HEK293 (cell line): ENCODE measurements at regions not wholly inside any gene's neighbourhood (a gene's known extent, or its start where the extent isn't known, plus 50 kb on each side); places are given as distances from the start of the nearest gene placed in this dataset.
"Not testable (repeated sequence)": the region's sequence is repeated elsewhere in the genome, so short reads cannot be mapped to it uniquely, and the experiment has no call there.

Experiments
- CTCF ChIA-PET: fragments of 350-600 bp; formaldehyde crosslinking; extraction: SDS; loops from one replicate; lab custom pipeline; 2021; ENCODE audit warnings: antibody characterized with exemption; lab: Yijun Ruan, JAX
- POLR2A ChIA-PET: fragments of 300-600 bp; formaldehyde crosslinking; extraction: SDS; loops from one replicate; lab custom pipeline; 2020; ENCODE audit warnings: antibody characterized with exemption, inconsistent platforms; lab: Yijun Ruan, JAX
- H3K27ac ChIP-seq: fragments of 200-500 bp; sonication (Bioruptor generic); 2 replicates; pipeline ENCODE4 v1.5.1; 2014; ENCODE audit warnings: low read depth, low read length, control low read depth, inconsistent platforms; ENCODE audit errors: extremely low read depth
- H3K36me3 ChIP-seq, 2 experiments: fragments of 200-500 bp in 1 of 2; sonication (Bioruptor generic) in 1 of 2; 1 replicate in 1 of 2; 2 replicates in 1 of 2; pipeline ENCODE4 v1.5.1; 2014 to 2017; ENCODE audit warnings: inconsistent platforms in 2 of 2, low read length in 2 of 2; ENCODE audit not compliant: control insufficient read depth in 2 of 2, insufficient read depth in 1 of 2
- H3K4me1 ChIP-seq: fragments of 200-500 bp; sonication (Bioruptor generic); 2 replicates; pipeline ENCODE4 v1.5.1; 2014; ENCODE audit warnings: mild to moderate bottlenecking, low read length, inconsistent platforms; ENCODE audit not compliant: control insufficient read depth, insufficient read depth
- H3K4me3 ChIP-seq: 2 replicates; pipeline ENCODE4 v1.5.1; 2011; ENCODE audit warnings: low read depth, mild to moderate bottlenecking, control low read depth, low read length, moderate library complexity
- H3K9me3 ChIP-seq: fragments of 200-500 bp; sonication (Bioruptor generic); 2 replicates; pipeline ENCODE4 v1.5.1; 2014; ENCODE audit warnings: low read depth, low read length, inconsistent platforms; ENCODE audit not compliant: control insufficient read depth, insufficient read depth
- KLF16 ChIP-seq: fragments of 450-650 bp; formaldehyde crosslinking; IDR thresholded peaks from 2 replicates; pipeline ENCODE4 v1.5.1; 2017; ENCODE audit warnings: missing biosample characterization, missing genetic modification characterization
- PRDM1 ChIP-seq: fragments of 450-650 bp; formaldehyde crosslinking; IDR thresholded peaks from 2 replicates; pipeline ENCODE4; 2016; ENCODE audit warnings: missing biosample characterization, missing genetic modification characterization
- ZBTB17 ChIP-seq: fragments of 450-650 bp; formaldehyde crosslinking; IDR thresholded peaks from 2 replicates; pipeline ENCODE4 v1.5.1; 2016; ENCODE audit warnings: missing biosample characterization, missing genetic modification characterization
- ZBTB21 ChIP-seq: fragments of 450-650 bp; formaldehyde crosslinking; IDR thresholded peaks from 2 replicates; pipeline ENCODE4 v1.5.1; 2017; ENCODE audit warnings: missing biosample characterization, missing genetic modification characterization
- ZNF211 ChIP-seq: fragments of 450-650 bp; formaldehyde crosslinking; IDR thresholded peaks from 2 replicates; pipeline ENCODE4 v1.5.1; 2016; ENCODE audit warnings: low read depth, missing biosample characterization, missing genetic modification characterization
- ZNF24 ChIP-seq: fragments of 450-650 bp; formaldehyde crosslinking; IDR thresholded peaks from 2 replicates; pipeline ENCODE4 v1.5.1; 2016; ENCODE audit warnings: missing biosample characterization, missing genetic modification characterization
- ZNF324 ChIP-seq: fragments of 450-650 bp; formaldehyde crosslinking; IDR thresholded peaks from 2 replicates; pipeline ENCODE4 v1.5.1; 2016; ENCODE audit warnings: missing biosample characterization, missing genetic modification characterization
- ZNF366 ChIP-seq: fragments of 450-650 bp; formaldehyde crosslinking; conservative IDR thresholded peaks from 2 replicates; pipeline ENCODE4 v1.5.1; 2016; ENCODE audit warnings: missing biosample characterization, missing genetic modification characterization
- ZNF558 ChIP-seq: fragments of 450-650 bp; formaldehyde crosslinking; IDR thresholded peaks from 2 replicates; pipeline ENCODE4 v1.5.1; 2016; ENCODE audit warnings: missing biosample characterization, missing genetic modification characterization
- TF ChIP-seq, protein P1 (sequence below): fragments of 450-650 bp; formaldehyde crosslinking; IDR thresholded peaks from 2 replicates; pipeline ENCODE4 v1.5.1; 2016; ENCODE audit warnings: missing biosample characterization, missing genetic modification characterization
- TF ChIP-seq, protein P2 (sequence below): fragments of 450-650 bp; formaldehyde crosslinking; IDR thresholded peaks from 2 replicates; pipeline ENCODE4 v1.5.1; 2016; ENCODE audit warnings: missing biosample characterization, missing genetic modification characterization
- TF ChIP-seq, protein P3 (sequence below): fragments of 450-650 bp; formaldehyde crosslinking; IDR thresholded peaks from 2 replicates; pipeline ENCODE4 v1.5.1; 2016; ENCODE audit warnings: missing biosample characterization, missing genetic modification characterization, low read depth

DNA sequence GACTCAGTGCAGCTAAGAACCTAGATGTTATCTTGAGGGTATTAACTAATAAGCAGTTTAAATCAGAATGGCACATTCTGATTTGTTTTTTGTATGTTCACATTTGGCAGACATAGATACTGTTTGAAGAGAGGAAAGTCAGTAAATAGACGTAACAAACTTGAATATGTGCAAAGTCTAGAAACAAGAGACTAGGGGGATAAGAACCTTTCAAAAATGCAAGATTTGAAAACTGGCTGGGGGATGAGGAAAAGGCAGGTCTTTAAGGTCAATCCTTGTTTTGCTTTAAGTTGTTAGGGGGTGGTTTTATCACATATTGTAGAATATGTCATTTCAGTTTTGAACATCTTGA lies 136.5 kb downstream of the ZNF92 start:
- not testable (repeated sequence) for H3K27ac ChIP-seq, H3K36me3 ChIP-seq, H3K9me3 ChIP-seq, H3K4me1 ChIP-seq, H3K4me3 ChIP-seq
- POLR2A ChIA-PET = interaction anchor here (0.7 to 0.9 kb wide), 2 partner anchors 137 to 209 kb away, joined by 3 read pairs; partner anchors contain the start of gene ZNF92
- TF ChIP-seq, protein P1, sequence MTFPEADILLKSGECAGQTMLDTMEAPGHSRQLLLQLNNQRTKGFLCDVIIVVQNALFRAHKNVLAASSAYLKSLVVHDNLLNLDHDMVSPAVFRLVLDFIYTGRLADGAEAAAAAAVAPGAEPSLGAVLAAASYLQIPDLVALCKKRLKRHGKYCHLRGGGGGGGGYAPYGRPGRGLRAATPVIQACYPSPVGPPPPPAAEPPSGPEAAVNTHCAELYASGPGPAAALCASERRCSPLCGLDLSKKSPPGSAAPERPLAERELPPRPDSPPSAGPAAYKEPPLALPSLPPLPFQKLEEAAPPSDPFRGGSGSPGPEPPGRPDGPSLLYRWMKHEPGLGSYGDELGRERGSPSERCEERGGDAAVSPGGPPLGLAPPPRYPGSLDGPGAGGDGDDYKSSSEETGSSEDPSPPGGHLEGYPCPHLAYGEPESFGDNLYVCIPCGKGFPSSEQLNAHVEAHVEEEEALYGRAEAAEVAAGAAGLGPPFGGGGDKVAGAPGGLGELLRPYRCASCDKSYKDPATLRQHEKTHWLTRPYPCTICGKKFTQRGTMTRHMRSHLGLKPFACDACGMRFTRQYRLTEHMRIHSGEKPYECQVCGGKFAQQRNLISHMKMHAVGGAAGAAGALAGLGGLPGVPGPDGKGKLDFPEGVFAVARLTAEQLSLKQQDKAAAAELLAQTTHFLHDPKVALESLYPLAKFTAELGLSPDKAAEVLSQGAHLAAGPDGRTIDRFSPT (tag by site-specific recombination) = 0 out of 2 replicates have a peak, but pooled peaks have one; percentile 1
- CTCF ChIA-PET = interaction anchor here (0.6 kb wide), 1 partner anchor 300 kb away, joined by 3 read pairs; no protein-coding TSS in a partner anchor

DNA sequence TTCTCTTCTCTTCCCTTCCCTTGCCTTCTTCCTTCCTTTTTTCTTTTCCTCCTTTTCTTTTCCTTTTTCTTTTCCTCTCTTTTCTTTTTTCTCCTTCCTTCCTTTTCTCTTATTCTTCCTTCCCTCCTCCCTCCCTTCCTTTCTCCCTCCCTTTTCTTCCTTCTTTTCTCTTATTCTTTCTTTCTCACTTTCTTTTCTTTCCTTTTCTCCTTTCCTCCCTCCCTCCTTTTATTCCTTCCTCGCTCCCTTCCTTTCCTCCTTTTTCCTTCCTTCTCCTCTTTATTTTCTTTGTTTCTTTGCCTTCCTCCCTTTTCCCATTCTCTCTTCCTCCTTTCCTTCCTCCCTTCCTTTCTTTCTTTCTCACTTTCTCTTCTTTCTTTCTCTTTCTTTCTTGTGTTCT lies 146.1 kb downstream of the ZNF92 start:
- H3K4me1 ChIP-seq, H3K36me3 ChIP-seq, POLR2A ChIA-PET, H3K27ac ChIP-seq, CTCF ChIA-PET, H3K9me3 ChIP-seq, H3K4me3 ChIP-seq: not testable (repeated sequence)
- TF ChIP-seq ZNF366 (tag by site-specific recombination) (0 out of 2 replicates have a peak, but pooled peaks have one; percentile 30), PRDM1 (peak; percentile 80)

DNA sequence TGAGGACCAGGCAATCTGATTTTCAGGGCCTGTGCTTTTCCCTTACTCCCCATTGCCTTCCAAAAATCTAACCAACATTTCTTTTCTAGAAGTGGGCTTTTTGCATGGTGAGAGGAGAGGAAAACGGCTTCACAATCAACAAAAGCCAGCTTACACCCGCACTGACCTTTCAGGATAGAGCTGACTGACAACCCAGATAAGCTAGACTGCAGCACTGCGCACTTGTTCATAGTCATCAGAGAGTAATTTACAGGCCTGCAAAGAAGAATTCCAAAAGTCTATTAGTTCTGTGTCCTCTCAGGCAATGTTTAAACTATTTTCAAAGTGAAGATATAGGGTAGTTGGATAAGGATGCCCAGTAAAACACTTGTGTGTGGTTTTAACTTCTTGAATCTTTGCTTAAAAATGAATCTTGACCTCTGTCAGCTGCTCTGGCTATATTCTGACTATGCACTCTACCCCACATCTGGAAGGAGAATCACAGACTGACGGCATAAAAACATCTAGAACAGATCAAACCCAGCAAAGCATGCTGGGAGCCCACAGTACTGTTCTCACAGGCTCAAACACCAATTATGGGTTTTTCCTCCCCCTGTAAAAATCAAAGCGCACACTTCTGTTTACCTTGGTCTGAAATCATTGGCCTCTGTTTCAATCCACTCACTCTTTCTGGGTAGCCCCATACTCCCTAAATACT lies 172.0 kb downstream of the ZNF92 start:
- CTCF ChIA-PET, POLR2A ChIA-PET, H3K36me3 ChIP-seq, H3K4me3 ChIP-seq, H3K9me3 ChIP-seq, H3K4me1 ChIP-seq, H3K27ac ChIP-seq: not testable (repeated sequence)

DNA sequence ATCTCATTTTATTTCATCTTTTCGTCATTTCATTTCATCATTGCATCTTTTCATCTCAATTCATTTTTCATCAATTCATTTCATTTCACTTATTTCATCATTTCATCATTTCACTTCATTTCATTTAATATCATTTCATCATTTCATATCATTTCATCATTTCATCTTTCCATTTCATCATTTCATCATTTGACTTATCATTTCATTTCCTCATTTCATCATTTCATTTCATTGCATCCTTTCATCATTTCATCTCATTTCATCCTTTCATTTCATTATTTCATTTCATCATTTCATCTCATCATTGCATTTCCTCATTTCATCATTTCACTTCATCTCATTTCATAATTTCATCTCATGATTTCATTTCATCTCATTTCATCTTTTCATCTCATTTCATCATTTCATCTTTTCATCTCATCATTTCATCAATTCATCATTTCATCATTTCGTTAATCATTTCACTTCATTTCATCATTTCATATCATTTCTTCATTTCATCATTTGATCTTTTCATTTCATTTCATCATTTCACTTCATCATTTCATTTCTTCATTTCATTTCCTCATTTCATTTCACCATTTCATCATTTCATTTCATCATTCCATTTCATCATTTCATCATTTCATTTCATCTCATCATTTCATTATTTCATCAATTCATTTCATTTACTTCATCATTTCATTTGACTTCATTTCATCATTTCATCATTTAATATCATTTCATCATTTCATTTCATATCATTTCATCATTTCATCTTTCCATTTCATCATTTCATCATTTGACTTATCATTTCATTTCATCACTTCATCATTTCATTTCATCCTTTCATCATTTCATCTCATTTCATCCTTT lies 176.2 kb downstream of the ZNF92 start:
- CTCF ChIA-PET, H3K9me3 ChIP-seq, H3K27ac ChIP-seq, H3K4me1 ChIP-seq, H3K4me3 ChIP-seq, H3K36me3 ChIP-seq, POLR2A ChIA-PET: not testable (repeated sequence)
- TF ChIP-seq ZBTB17 (tag by site-specific recombination) (peak; percentile 49; the same call in 1 of the 2 replicates), PRDM1 (peak; percentile 96), ZNF24 (tag by site-specific recombination) (peak; percentile 91), ZNF558 (tag by site-specific recombination) (0 out of 2 replicates have a peak, but pooled peaks have one; percentile 45), ZNF366 (tag by site-specific recombination) (peak; percentile 95), ZNF211 (tag by site-specific recombination) (peak; percentile 44; the same call in 1 of the 2 replicates), ZNF324 (peak; percentile 76; the same call in 1 of the 2 replicates), KLF16 (peak; percentile 42; the same call in 1 of the 2 replicates), ZBTB21 (tag by site-specific recombination) (peak; percentile 24; the same call in 1 of the 2 replicates)
- TF ChIP-seq, protein P2, sequence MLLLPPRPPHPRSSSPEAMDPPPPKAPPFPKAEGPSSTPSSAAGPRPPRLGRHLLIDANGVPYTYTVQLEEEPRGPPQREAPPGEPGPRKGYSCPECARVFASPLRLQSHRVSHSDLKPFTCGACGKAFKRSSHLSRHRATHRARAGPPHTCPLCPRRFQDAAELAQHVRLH = peak; percentile 46; the same call in 1 of the 2 replicates
- TF ChIP-seq, protein P3, sequence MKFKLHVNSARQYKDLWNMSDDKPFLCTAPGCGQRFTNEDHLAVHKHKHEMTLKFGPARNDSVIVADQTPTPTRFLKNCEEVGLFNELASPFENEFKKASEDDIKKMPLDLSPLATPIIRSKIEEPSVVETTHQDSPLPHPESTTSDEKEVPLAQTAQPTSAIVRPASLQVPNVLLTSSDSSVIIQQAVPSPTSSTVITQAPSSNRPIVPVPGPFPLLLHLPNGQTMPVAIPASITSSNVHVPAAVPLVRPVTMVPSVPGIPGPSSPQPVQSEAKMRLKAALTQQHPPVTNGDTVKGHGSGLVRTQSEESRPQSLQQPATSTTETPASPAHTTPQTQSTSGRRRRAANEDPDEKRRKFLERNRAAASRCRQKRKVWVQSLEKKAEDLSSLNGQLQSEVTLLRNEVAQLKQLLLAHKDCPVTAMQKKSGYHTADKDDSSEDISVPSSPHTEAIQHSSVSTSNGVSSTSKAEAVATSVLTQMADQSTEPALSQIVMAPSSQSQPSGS (tag by site-specific recombination) = peak; percentile 89

DNA sequence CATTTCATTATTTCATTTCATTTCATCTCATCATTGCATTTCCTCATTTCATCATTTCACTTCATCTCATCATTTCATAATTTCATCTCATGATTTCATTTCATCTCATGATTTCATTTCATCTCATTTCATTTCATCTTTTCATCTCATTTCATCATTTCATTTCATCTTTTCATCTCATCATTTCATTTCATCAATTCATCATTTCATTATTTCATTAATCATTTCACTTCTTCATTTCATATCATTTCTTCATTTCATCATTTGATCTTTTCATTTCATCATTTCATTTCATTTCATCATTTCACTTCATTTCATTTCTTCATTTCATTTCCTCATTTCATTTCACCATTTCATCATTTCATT lies 176.8 kb downstream of the ZNF92 start:
- H3K36me3 ChIP-seq, H3K27ac ChIP-seq, POLR2A ChIA-PET, H3K4me3 ChIP-seq, H3K4me1 ChIP-seq, H3K9me3 ChIP-seq, CTCF ChIA-PET: not testable (repeated sequence)
